Right lobe of liver (tissue), 6 donors: ENCODE measurements at regions not wholly inside any gene's neighbourhood (a gene's known extent, or its start where the extent isn't known, plus 50 kb on each side); places are given as distances from the start of the nearest gene placed in this dataset.

ENCODE experiments used
- ATAC-seq, 4 donors: fragments of 200-7000 bp; cut with Tn5 transposase; one replicate each; pipeline ENCODE4 v1.9.1; 2020; ENCODE audit warnings: mild to moderate bottlenecking in 4 of 4, moderate library complexity in 4 of 4
- DNase-seq, 3 donors: peaks; one replicate each; pipeline ENCODE4 v3.0.0-alpha.2; 2020
- H3K27ac ChIP-seq, 3 donors: fragments of 200-600 bp; one replicate each; pipeline ENCODE4 v1.8.0; 2022
- H3K27me3 ChIP-seq, 2 donors: fragments of 200-600 bp; one replicate each; pipeline ENCODE4 v1.8.0; 2022
- H3K36me3 ChIP-seq, 4 donors: fragments of 200-600 bp; sonication (generic) in 1 of 4; one replicate each; pipeline versions ENCODE4 v1.5.1 to v1.8.0; 2017 to 2022; ENCODE audit warnings: control low read depth in 1 of 4
- H3K4me1 ChIP-seq, 4 donors: fragments of 200-600 bp; sonication (generic) in 1 of 4; one replicate each; pipeline versions ENCODE4 v1.5.1 to v1.8.0; 2017 to 2022; ENCODE audit warnings: control low read depth in 1 of 4
- H3K4me3 ChIP-seq, 3 donors: fragments of 200-600 bp; one replicate each; pipeline ENCODE4 v1.8.0; 2022
- H3K9me3 ChIP-seq, 4 donors: fragments of 200-600 bp; sonication (generic) in 1 of 4; one replicate each; pipeline versions ENCODE4 v1.5.1 to v1.8.0; 2017 to 2022; ENCODE audit warnings: control low read depth in 1 of 4
- CTCF ChIP-seq, 4 donors: fragments of 200-600 bp in 3 of 4; fragments of 450-650 bp in 1 of 4; IDR thresholded peaks; one replicate each; pipeline versions ENCODE4 v1.5.1 to v1.8.0; 2016 to 2022; ENCODE audit warnings: antibody characterized with exemption in 4 of 4, mild to moderate bottlenecking in 2 of 4
- POLR2A ChIP-seq: fragments of 450-650 bp; IDR thresholded peaks from one replicate; pipeline ENCODE4 v1.6.1; 2017; ENCODE audit warnings: antibody characterized with exemption, mild to moderate bottlenecking
- WGBS: methylation state at CpG from one replicate; pipeline ENCODE4 v1.1.6; 2018; ENCODE audit warnings: low coverage, low lambda C conversion rate; ENCODE audit not compliant: insufficient coverage; ENCODE audit errors: missing lambda C conversion rate; 5-methylcytosine and 5-hydroxymethylcytosine counted together
- intact Hi-C, 2 donors: fragments of 100-400 bp; cut with DNase I; formaldehyde crosslinking; loops; one replicate each; pipeline versions ENCODE4 v1.11.2 to v1.14.1; 2022
- donor health status: DM: no; HTN: yes; CAD: no.
- donor health status: DM: no; HTN: no; CAD: no.
- donor health status: DM: no; HTN: no; CAD: no.
- donor health status: DM: no; HTN: yes; CAD: no.
- donor health status: DM: no; HTN: yes; CAD: no.

GRCh38 chr18:6601241-6601640 lies 128.3 kb upstream of the ARHGAP28 start:
- ATAC-seq: no peak
- intact Hi-C loops: no loop called here
- no peak for TF ChIP-seq POLR2A
- TF ChIP-seq CTCF (IDR thresholded peaks at IDR 0.05): no peak
- WGBS: 56% methylated on average over 4 of the region's 6 CpGs
- Histone ChIP-seq H3K27ac (no peak overlapping the region), H3K36me3 (no peaks in the 10 kb centered on the region), H3K27me3 (no peaks in the 10 kb centered on the region), H3K9me3 (no peaks in the 10 kb centered on the region), H3K4me1 (no peaks in the 10 kb centered on the region), H3K4me3 (no peak overlapping the region)
- no peak for DNase-seq

GRCh38 chr18:6602365-6602764 lies 127.2 kb upstream of the ARHGAP28 start:
- intact Hi-C loops: no loop called here
- Histone ChIP-seq H3K36me3 (no peaks in the 10 kb centered on the region), H3K9me3 (no peaks in the 10 kb centered on the region), H3K4me1 (no peaks in the 10 kb centered on the region), H3K27me3 (no peaks in the 10 kb centered on the region), H3K4me3 (no peak overlapping the region), H3K27ac (no peak overlapping the region)
- TF ChIP-seq POLR2A (no peak), CTCF (IDR thresholded peaks at IDR 0.05) (no peak)
- WGBS: 38% methylated on average over 2 of the region's 5 CpGs
- ATAC-seq (no peak), DNase-seq (no peak)

GRCh38 chr18:6604573-6604941 lies 125.0 kb upstream of the ARHGAP28 start:
- Histone ChIP-seq H3K4me1 (no peaks in the 10 kb centered on the region), H3K36me3 (no peaks in the 10 kb centered on the region), H3K27ac (no peak overlapping the region), H3K9me3 (no peaks in the 10 kb centered on the region), H3K4me3 (no peak overlapping the region), H3K27me3 (no peaks in the 10 kb centered on the region)
- TF ChIP-seq POLR2A (no peak), CTCF (IDR thresholded peaks at IDR 0.05) (no peak)
- ATAC-seq (no peak), DNase-seq (no peak)
- intact Hi-C loops: no loop called here
- WGBS: 52% methylated on average over 3 of the region's 3 CpGs

- H3K36me3 ChIP-seq: no peaks in the 10 kb centered on the region
- no peak overlapping the region for H3K4me3 ChIP-seq
- no peaks in the 10 kb centered on the region for H3K9me3 ChIP-seq
- intact Hi-C loops: no loop called here
- no peaks in the 10 kb centered on the region for H3K4me1 ChIP-seq
- H3K27ac ChIP-seq: no peak overlapping the region
- H3K27me3 ChIP-seq: no peaks in the 10 kb centered on the region
- 59% methylated on average over 6 of the region's 6 CpGs for WGBS
- DNase-seq (no peak), ATAC-seq (no peak)
- no peak for TF ChIP-seq CTCF (IDR thresholded peaks at IDR 0.05)
- TF ChIP-seq POLR2A: no peak
Observed at GRCh38 chr18:6605115-6605869, 124.2 kb upstream of the ARHGAP28 start.
